ENCODE measurements at regions not wholly inside any gene's neighbourhood (a gene's known extent, or its start where the extent isn't known, plus 50 kb on each side); places are given as distances from the start of the nearest gene placed in this dataset.

GRCh38 chr18:55073116-55073515 is 113.9 kb upstream of the CCDC68 start:
- Histone ChIP-seq H3K4me3 (no peak overlapping the region), H3K27me3 (no peaks in the 10 kb centered on the region), H3K36me3 (no peaks in the 10 kb centered on the region), H3K9me3 (no peaks in the 10 kb centered on the region), H3K27ac (no peak overlapping the region), H3K4me1 (no peaks in the 10 kb centered on the region)
- no peak for ATAC-seq
- intact Hi-C loops (cut with DNase I), result no loop called here
- no peak for DNase-seq
- no peak for TF ChIP-seq POLR2A (IDR thresholded peaks at IDR 0.05)
- no peak for TF ChIP-seq CTCF (IDR thresholded peaks at IDR 0.05)
- WGBS (ENCODE audit: insufficient coverage, low coverage, low lambda C conversion rate, missing lambda C conversion rate), result 63% methylated on average over 4 of the region's 4 CpGs

GRCh38 chr18:55072698-55073097 is 113.4 kb upstream of the CCDC68 start:
- WGBS (ENCODE audit: insufficient coverage, low coverage, low lambda C conversion rate, missing lambda C conversion rate), result 72% methylated on average over 4 of the region's 4 CpGs
- intact Hi-C loops (cut with DNase I), result no loop called here
- DNase-seq (no peak), ATAC-seq (no peak)
- Histone ChIP-seq H3K27ac (no peak overlapping the region), H3K9me3 (no peaks in the 10 kb centered on the region), H3K27me3 (no peaks in the 10 kb centered on the region), H3K4me1 (no peaks in the 10 kb centered on the region), H3K36me3 (no peaks in the 10 kb centered on the region), H3K4me3 (no peak overlapping the region)
- TF ChIP-seq POLR2A (IDR thresholded peaks at IDR 0.05) (no peak), CTCF (IDR thresholded peaks at IDR 0.05) (no peak)

GRCh38 chr18:55072181-55072580 is 112.9 kb upstream of the CCDC68 start:
- Histone ChIP-seq H3K4me3 (no peak overlapping the region), H3K36me3 (no peaks in the 10 kb centered on the region), H3K27me3 (no peaks in the 10 kb centered on the region), H3K4me1 (no peaks in the 10 kb centered on the region), H3K27ac (no peak overlapping the region), H3K9me3 (no peaks in the 10 kb centered on the region)
- TF ChIP-seq CTCF (IDR thresholded peaks at IDR 0.05) (no peak), POLR2A (IDR thresholded peaks at IDR 0.05) (no peak)
- ATAC-seq (no peak), DNase-seq (no peak)
- 23% methylated on average over 2 of the region's 2 CpGs for WGBS (ENCODE audit: insufficient coverage, low coverage, low lambda C conversion rate, missing lambda C conversion rate)
- intact Hi-C loops (cut with DNase I), result no loop called here

GRCh38 chr18:55069497-55069896 is 110.2 kb upstream of the CCDC68 start:
- ATAC-seq, result no peak
- Histone ChIP-seq H3K4me1 (no peaks in the 10 kb centered on the region), H3K36me3 (no peaks in the 10 kb centered on the region), H3K9me3 (no peaks in the 10 kb centered on the region), H3K27ac (no peak overlapping the region), H3K4me3 (no peak overlapping the region), H3K27me3 (no peaks in the 10 kb centered on the region)
- no peak for DNase-seq
- TF ChIP-seq CTCF (IDR thresholded peaks at IDR 0.05), result no peak
- intact Hi-C loops (cut with DNase I), result no loop called here
- WGBS (ENCODE audit: insufficient coverage, low coverage, low lambda C conversion rate, missing lambda C conversion rate), result 67% methylated on average over 5 of the region's 6 CpGs

GRCh38 chr18:55064760-55065159 is 105.5 kb upstream of the CCDC68 start:
- 38% methylated on average over 3 of the region's 5 CpGs for WGBS (ENCODE audit: insufficient coverage, low coverage, low lambda C conversion rate, missing lambda C conversion rate)
- no peak for DNase-seq
- Histone ChIP-seq H3K27ac (no peak overlapping the region), H3K4me1 (no peaks in the 10 kb centered on the region), H3K9me3 (no peaks in the 10 kb centered on the region), H3K36me3 (no peaks in the 10 kb centered on the region), H3K4me3 (no peak overlapping the region), H3K27me3 (no peaks in the 10 kb centered on the region)
- intact Hi-C loops (cut with DNase I), result no loop called here
- no peak for ATAC-seq
- TF ChIP-seq POLR2A (IDR thresholded peaks at IDR 0.05) (no peak), CTCF (IDR thresholded peaks at IDR 0.05) (no peak)

Measured in right lobe of liver (tissue), 6 donors.